Mesenchymal stem cell (in vitro differentiated cells and primary cell): ENCODE measurements at regions not wholly inside any gene's neighbourhood (a gene's known extent, or its start where the extent isn't known, plus 50 kb on each side); places are given as distances from the start of the nearest gene placed in this dataset.
A peak's percentile ranks its signal among the peaks of the same experiment; 100 is the strongest.
"Not testable (repeated sequence)": the region's sequence is repeated elsewhere in the genome, so short reads cannot be mapped to it uniquely, and the experiment has no call there.

ENCODE experiments used
- DNase-seq: peaks from one replicate; pipeline ENCODE4 v3.0.0-alpha.2; 2013
- H2AFZ ChIP-seq: one replicate; pipeline ENCODE4 v1.6.1; 2013; ENCODE audit warnings: low read depth, mild to moderate bottlenecking, control low read depth, inconsistent platforms, low read length, moderate library complexity
- H2AK5ac ChIP-seq: 2 replicates; pipeline ENCODE4 v1.6.1; 2013; ENCODE audit warnings: low read length, moderate library complexity, mild to moderate bottlenecking, inconsistent platforms; ENCODE audit not compliant: severe bottlenecking
- H2BK120ac ChIP-seq: one replicate; pipeline ENCODE4 v1.6.1; 2013; ENCODE audit warnings: low read depth, mild to moderate bottlenecking, inconsistent platforms, low read length, moderate library complexity
- H2BK12ac ChIP-seq, 2 experiments: one replicate each; pipeline ENCODE4 v1.6.1; 2013; ENCODE audit warnings: inconsistent platforms in 2 of 2, low read length in 2 of 2, mild to moderate bottlenecking in 2 of 2, moderate library complexity in 2 of 2, control low read depth in 1 of 2
- H2BK15ac ChIP-seq: one replicate; pipeline ENCODE4 v1.6.1; 2013; ENCODE audit warnings: mild to moderate bottlenecking, low read depth, inconsistent platforms; ENCODE audit not compliant: poor library complexity, severe bottlenecking
- H2BK5ac ChIP-seq: 2 replicates; pipeline ENCODE4 v1.6.1; 2013; ENCODE audit warnings: low read depth, mild to moderate bottlenecking, low read length, control low read depth, inconsistent platforms; ENCODE audit not compliant: poor library complexity, severe bottlenecking
- H3K14ac ChIP-seq, 2 experiments: one replicate each; pipeline ENCODE4 v1.6.1; 2013; ENCODE audit warnings: inconsistent platforms in 2 of 2, low read length in 2 of 2, control low read depth in 1 of 2, mild to moderate bottlenecking in 1 of 2, moderate library complexity in 1 of 2
- H3K18ac ChIP-seq, 2 experiments: one replicate each; pipeline ENCODE4 v1.6.1; 2013; ENCODE audit warnings: inconsistent platforms in 2 of 2, low read length in 2 of 2, control low read depth in 1 of 2, low read depth in 1 of 2, mild to moderate bottlenecking in 1 of 2
- H3K23ac ChIP-seq, 2 experiments: one replicate each; pipeline ENCODE4 v1.6.1; 2013; ENCODE audit warnings: inconsistent platforms in 2 of 2, low read length in 2 of 2, mild to moderate bottlenecking in 2 of 2, moderate library complexity in 2 of 2, control low read depth in 1 of 2
- H3K27ac ChIP-seq: 2 replicates; pipeline ENCODE4 v1.5.1; 2013; ENCODE audit warnings: mild to moderate bottlenecking, moderate library complexity, low read length, control low read depth, inconsistent platforms; ENCODE audit not compliant: poor library complexity, severe bottlenecking
- H3K27me3 ChIP-seq, 2 experiments: 2 replicates each; pipeline versions ENCODE4 v1.6.1 to v1.7.0; 2013; ENCODE audit warnings: low read length in 2 of 2, mild to moderate bottlenecking in 2 of 2, moderate library complexity in 2 of 2, control low read depth in 1 of 2, inconsistent platforms in 1 of 2; ENCODE audit not compliant: control insufficient read depth in 1 of 2, insufficient read depth in 1 of 2
- H3K36me3 ChIP-seq, 2 experiments: 2 replicates each; pipeline versions ENCODE4 v1.6.1 to v1.7.0; 2013; ENCODE audit warnings: low read length in 2 of 2, control low read depth in 1 of 2, inconsistent platforms in 1 of 2, low read depth in 1 of 2, mild to moderate bottlenecking in 1 of 2; ENCODE audit not compliant: insufficient read depth in 2 of 2, control insufficient read depth in 1 of 2
- H3K4ac ChIP-seq, 2 experiments: one replicate each; pipeline ENCODE4 v1.6.1; 2013; ENCODE audit warnings: inconsistent platforms in 2 of 2, low read length in 2 of 2, mild to moderate bottlenecking in 2 of 2, moderate library complexity in 2 of 2, control low read depth in 1 of 2, low read depth in 1 of 2
- H3K4me1 ChIP-seq: 2 replicates; pipeline ENCODE4 v1.6.1; 2013; ENCODE audit warnings: low read depth, low read length, control low read depth; ENCODE audit not compliant: control insufficient read depth, insufficient read depth
- H3K4me2 ChIP-seq: 2 replicates; pipeline ENCODE4 v1.6.1; 2013; ENCODE audit warnings: low read length, mild to moderate bottlenecking, inconsistent platforms; ENCODE audit not compliant: poor library complexity, severe bottlenecking
- H3K4me3 ChIP-seq, 2 experiments: 2 replicates each; pipeline versions ENCODE4 v1.5.1 to v1.7.0; 2013; ENCODE audit warnings: low read length in 2 of 2, mild to moderate bottlenecking in 2 of 2, control low read depth in 1 of 2, low read depth in 1 of 2; ENCODE audit not compliant: insufficient read depth in 1 of 2
- H3K79me1 ChIP-seq: replicated peaks from 2 replicates; pipeline ENCODE4 v1.6.1; 2013; ENCODE audit warnings: mild to moderate bottlenecking, control low read depth, low read length, inconsistent platforms; ENCODE audit not compliant: poor library complexity, severe bottlenecking
- H3K9ac ChIP-seq: 2 replicates; pipeline ENCODE4 v1.7.0; 2013; ENCODE audit warnings: mild to moderate bottlenecking, low read length, moderate library complexity
- H3K9me3 ChIP-seq: 2 replicates; pipeline ENCODE4 v1.7.0; 2013; ENCODE audit warnings: mild to moderate bottlenecking, low read length; ENCODE audit not compliant: control insufficient read depth
- H4K8ac ChIP-seq: one replicate; pipeline ENCODE4 v1.6.1; 2013; ENCODE audit warnings: inconsistent platforms, mild to moderate bottlenecking, low read length, moderate library complexity
- H4K91ac ChIP-seq: one replicate; pipeline ENCODE4 v1.6.1; 2013; ENCODE audit warnings: mild to moderate bottlenecking, low read length, inconsistent platforms
- WGBS: methylation state at CpG from one replicate; pipeline ENCODE4 v1.1.7; 2013; ENCODE audit warnings: mixed read lengths; 5-methylcytosine and 5-hydroxymethylcytosine counted together

DNA sequence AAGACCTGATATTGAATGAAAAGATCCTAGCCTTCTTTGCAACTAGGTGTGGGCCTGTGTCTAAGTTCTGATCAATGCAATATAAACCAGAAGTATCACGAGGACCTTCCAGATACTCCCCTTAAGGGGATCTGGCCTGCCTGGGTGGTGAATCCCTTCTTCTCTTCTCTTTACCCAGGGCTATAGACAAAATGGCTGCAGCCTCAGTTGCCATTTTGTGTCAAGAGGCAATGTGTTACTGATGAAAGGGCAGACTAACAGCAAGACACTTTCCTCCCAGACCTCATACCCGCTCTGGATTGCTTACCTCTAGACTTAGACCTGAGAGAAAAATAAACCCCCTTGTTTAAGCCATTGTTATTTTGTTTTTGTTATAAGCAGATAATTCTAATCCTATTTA is 84.5 kb upstream of the CHD6 start:
- Histone ChIP-seq H3K4me2 (no peak overlapping the region), H3K4me3 (no peak overlapping the region), H4K8ac (no peak overlapping the region), H2AK5ac (no peak overlapping the region), H3K9me3 (no peaks in the 10 kb centered on the region), H3K27me3 (no peaks in the 10 kb centered on the region), H3K27ac (no peak overlapping the region), H3K4me1 (no peaks in the 10 kb centered on the region), H3K36me3 (no peaks in the 10 kb centered on the region), H3K14ac (no peak overlapping the region), H2BK12ac (no peak overlapping the region), H2BK120ac (no peak overlapping the region), H3K9ac (no peak overlapping the region), H3K4ac (no peak overlapping the region), H2BK5ac (no peak overlapping the region), H2AFZ (no peak overlapping the region), H2BK15ac (no peak overlapping the region), H4K91ac (no peak overlapping the region), H3K79me1 (no peaks in the 10 kb centered on the region), H3K23ac (no peak overlapping the region), H3K18ac (no peak overlapping the region)
- 57% methylated on average over 1 of the region's 2 CpGs for WGBS
- DNase-seq = no peak

- Histone ChIP-seq H2BK12ac (no peak overlapping the region), H3K14ac (no peak overlapping the region), H3K79me1 (no peaks in the 10 kb centered on the region), H3K9ac (no peak overlapping the region), H3K4ac (no peak overlapping the region), H2BK120ac (no peak overlapping the region), H4K91ac (no peak overlapping the region), H3K27ac (no peak overlapping the region), H3K4me1 (no peaks in the 10 kb centered on the region), H3K23ac (no peak overlapping the region), H2BK15ac (no peak overlapping the region), H4K8ac (no peak overlapping the region), H3K9me3 (no peaks in the 10 kb centered on the region), H3K18ac (no peak overlapping the region), H2BK5ac (no peak overlapping the region), H3K36me3 (no peaks in the 10 kb centered on the region), H3K27me3 (peaks cover 0 to 3% of the 10 kb centered on the region in 2 experiments), H3K4me2 (no peak overlapping the region), H2AK5ac (no peak overlapping the region), H3K4me3 (no peak overlapping the region), H2AFZ (no peak overlapping the region)
- no peak for DNase-seq
- WGBS = 76% methylated on average over 5 of the region's 5 CpGs
Measured at GRCh38 chr20:41701588-41702348, 83.6 kb upstream of the CHD6 start.

GRCh38 chr20:41699673-41700072 is 81.5 kb upstream of the CHD6 start:
- H2BK120ac ChIP-seq, H3K9ac ChIP-seq, H2BK5ac ChIP-seq, H2AK5ac ChIP-seq, H3K4ac ChIP-seq, H3K9me3 ChIP-seq, H3K36me3 ChIP-seq, H4K91ac ChIP-seq, H3K4me2 ChIP-seq, H3K14ac ChIP-seq, DNase-seq, H4K8ac ChIP-seq, H3K23ac ChIP-seq, H2BK12ac ChIP-seq, H3K27ac ChIP-seq, H2BK15ac ChIP-seq, H2AFZ ChIP-seq, H3K79me1 ChIP-seq, H3K4me1 ChIP-seq, H3K27me3 ChIP-seq, H3K4me3 ChIP-seq, H3K18ac ChIP-seq: not testable (repeated sequence)
- 83% methylated on average over 3 of the region's 3 CpGs for WGBS

- H3K27me3 ChIP-seq = peaks cover 0 to 8% of the 10 kb centered on the region in 2 experiments
- no peaks in the 10 kb centered on the region for H3K79me1 ChIP-seq
- H3K4me3 ChIP-seq = no peak overlapping the region
- no peak overlapping the region for H3K14ac ChIP-seq
- peak overlapping the region; percentile 13 for H3K9ac ChIP-seq
- H3K23ac ChIP-seq = no peak overlapping the region
- H3K27ac ChIP-seq = no peak overlapping the region
- no peaks in the 10 kb centered on the region for H3K36me3 ChIP-seq
- no peaks in the 10 kb centered on the region for H3K9me3 ChIP-seq
- no peak overlapping the region for H2BK12ac ChIP-seq
- H2BK5ac ChIP-seq = no peak overlapping the region
- DNase-seq = peak; percentile 42
- no peak overlapping the region for H2BK120ac ChIP-seq
- WGBS = 83% methylated on average over 6 of the region's 6 CpGs
- H3K4me2 ChIP-seq = no peak overlapping the region
- H2AK5ac ChIP-seq = no peak overlapping the region
- H4K8ac ChIP-seq = no peak overlapping the region
- H2BK15ac ChIP-seq = no peak overlapping the region
- no peak overlapping the region for H2AFZ ChIP-seq
- no peak overlapping the region for H3K4ac ChIP-seq
- H3K4me1 ChIP-seq = no peaks in the 10 kb centered on the region
- H4K91ac ChIP-seq = no peak overlapping the region
- H3K18ac ChIP-seq = no peak overlapping the region
Measured at GRCh38 chr20:41697861-41698559, 79.8 kb upstream of the CHD6 start.
